RPMI7951 (cell line): ENCODE measurements at regions not wholly inside any gene's neighbourhood (a gene's known extent, or its start where the extent isn't known, plus 50 kb on each side); places are given as distances from the start of the nearest gene placed in this dataset.

ENCODE experiments used
- DNase-seq: peaks from one replicate; pipeline ENCODE4 v3.0.0-alpha.2; 2012; ENCODE audit warnings: low read depth

DNA sequence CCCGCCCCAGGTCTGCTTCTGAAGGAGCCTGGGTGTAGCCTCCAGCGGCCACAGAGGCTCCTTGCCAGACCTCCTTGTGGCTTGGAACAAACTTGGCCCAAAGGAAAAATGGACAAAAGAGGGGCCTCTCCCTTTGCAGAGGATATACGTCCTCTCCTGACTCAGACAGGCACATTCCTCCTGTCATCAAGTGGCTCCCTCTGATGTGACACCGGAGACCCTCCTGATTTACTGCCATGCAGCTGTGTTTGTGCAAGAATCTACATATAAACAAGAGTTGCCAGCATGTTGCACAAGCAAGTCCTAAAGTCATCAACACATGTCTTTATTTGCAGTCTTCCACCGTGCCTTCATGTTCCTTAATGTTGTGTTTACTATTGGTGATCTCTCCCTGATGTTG is 54.1 kb upstream of the F3 start:
- DNase-seq = peak; percentile 60

- DNase-seq = no peak
Observed at GRCh38 chr1:94593611-94594010, 52.1 kb upstream of the F3 start.

DNA sequence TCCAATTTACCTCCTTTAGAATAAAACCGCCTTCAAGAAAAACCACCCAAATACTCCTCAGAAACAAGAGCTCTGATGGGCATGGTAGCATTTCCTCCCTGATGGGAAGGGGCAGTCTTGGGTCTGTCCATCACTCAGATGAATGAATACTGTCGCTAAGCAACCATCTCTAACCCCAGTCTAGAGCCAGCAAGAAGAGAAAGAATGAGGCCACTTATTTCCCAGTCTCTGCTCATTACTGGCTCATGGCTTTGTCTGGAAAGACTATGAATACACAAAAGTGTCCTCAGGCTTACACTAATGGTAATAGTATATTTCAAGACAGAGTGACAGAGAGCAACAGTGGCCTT is 51.0 kb upstream of the F3 start:
- no peak for DNase-seq

DNA sequence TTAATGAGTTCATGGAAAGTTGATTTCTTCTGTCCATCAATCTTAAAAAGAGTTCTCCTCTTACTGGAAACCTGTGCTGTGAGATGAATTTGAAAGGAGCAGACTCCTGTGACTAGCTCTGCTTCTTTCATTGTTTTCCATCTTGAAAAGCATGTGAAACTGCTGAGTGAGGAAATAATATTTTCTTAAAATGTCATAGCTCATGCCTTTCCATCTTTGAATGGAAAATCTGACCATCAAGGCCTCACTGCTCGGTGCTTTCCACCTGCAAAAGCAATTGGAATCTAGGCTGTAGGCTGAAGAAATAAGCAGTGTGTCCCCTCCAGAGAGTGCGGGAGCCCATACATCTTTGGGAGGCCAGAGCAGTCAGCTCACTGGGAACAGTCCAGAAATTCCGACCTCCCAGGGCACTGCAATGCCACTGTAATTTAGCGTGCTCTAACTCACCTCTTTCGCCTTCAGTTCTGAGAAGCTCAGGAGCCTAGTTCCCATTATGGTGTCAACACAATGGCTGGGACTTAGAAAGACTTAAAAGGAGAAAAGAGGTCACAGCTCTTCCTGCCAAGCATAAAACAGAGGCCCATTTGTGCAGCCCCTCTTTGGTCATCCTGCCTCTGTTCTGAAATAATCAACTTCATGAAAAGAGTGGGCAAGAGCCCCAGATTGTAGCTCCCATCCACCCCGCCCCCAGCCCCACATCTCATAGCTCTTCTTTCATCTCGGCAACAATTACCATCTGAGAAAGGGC is 50.4 kb upstream of the F3 start:
- DNase-seq = no peak
